Neutrophil (primary cell): ENCODE measurements at regions not wholly inside any gene's neighbourhood (a gene's known extent, or its start where the extent isn't known, plus 50 kb on each side); places are given as distances from the start of the nearest gene placed in this dataset.

ENCODE experiments used
- H3K27ac ChIP-seq: fragments of 200-600 bp; sonication (generic); 2 replicates; pipeline ENCODE4 v1.5.1; 2016; ENCODE audit warnings: mild to moderate bottlenecking, moderate library complexity
- H3K27me3 ChIP-seq: fragments of 200-600 bp; sonication (generic); 2 replicates; pipeline ENCODE4 v1.6.0; 2016; ENCODE audit warnings: mild to moderate bottlenecking
- H3K36me3 ChIP-seq: fragments of 200-600 bp; sonication (generic); 2 replicates; pipeline ENCODE4 v1.5.1; 2017
- H3K4me1 ChIP-seq, 2 experiments: fragments of 200-600 bp in 1 of 2; sonication (generic) in 1 of 2; 1 replicate in 1 of 2; 2 replicates in 1 of 2; pipeline versions ENCODE4 v1.5.1 to v1.6.1; 2013 to 2016; ENCODE audit warnings: low read depth in 1 of 2, low read length in 1 of 2, mild to moderate bottlenecking in 1 of 2, moderate library complexity in 1 of 2; ENCODE audit not compliant: control insufficient read depth in 1 of 2, insufficient read depth in 1 of 2
- H3K4me3 ChIP-seq, 2 experiments: fragments of 200-600 bp in 1 of 2; sonication (generic) in 1 of 2; 1 replicate in 1 of 2; 2 replicates in 1 of 2; pipeline ENCODE4 v1.5.1; 2013 to 2016; ENCODE audit warnings: low read depth in 1 of 2, low read length in 1 of 2, mild to moderate bottlenecking in 1 of 2, moderate library complexity in 1 of 2
- H3K9me3 ChIP-seq: fragments of 200-600 bp; sonication (generic); 2 replicates; pipeline ENCODE4 v1.5.1; 2016
- TF ChIP-seq, protein P1 (sequence below): fragments of 200-600 bp; sonication (generic); IDR thresholded peaks from 2 replicates; pipeline ENCODE4 v1.5.1; 2016; ENCODE audit warnings: antibody characterized with exemption

DNA sequence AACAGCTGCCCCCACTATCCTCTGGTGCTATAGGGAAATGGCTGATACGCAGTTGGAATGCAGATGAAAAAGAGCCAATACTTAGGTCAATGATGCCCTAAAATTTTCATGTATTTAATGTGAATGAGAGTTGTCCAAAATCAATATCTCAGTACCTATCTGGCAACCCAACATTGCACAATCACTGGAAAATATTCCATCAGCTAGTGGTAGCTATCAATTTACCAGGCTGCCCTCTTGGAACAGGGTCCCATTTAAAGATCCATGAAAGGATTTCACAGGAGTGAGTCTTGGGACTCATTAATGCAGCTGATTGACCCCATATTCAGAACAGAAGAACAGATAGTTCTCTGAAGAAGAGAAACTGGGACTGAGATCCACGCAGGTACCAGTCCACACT, 638.9 kb downstream of the SMARCA1 start:
- TF ChIP-seq, protein P1, sequence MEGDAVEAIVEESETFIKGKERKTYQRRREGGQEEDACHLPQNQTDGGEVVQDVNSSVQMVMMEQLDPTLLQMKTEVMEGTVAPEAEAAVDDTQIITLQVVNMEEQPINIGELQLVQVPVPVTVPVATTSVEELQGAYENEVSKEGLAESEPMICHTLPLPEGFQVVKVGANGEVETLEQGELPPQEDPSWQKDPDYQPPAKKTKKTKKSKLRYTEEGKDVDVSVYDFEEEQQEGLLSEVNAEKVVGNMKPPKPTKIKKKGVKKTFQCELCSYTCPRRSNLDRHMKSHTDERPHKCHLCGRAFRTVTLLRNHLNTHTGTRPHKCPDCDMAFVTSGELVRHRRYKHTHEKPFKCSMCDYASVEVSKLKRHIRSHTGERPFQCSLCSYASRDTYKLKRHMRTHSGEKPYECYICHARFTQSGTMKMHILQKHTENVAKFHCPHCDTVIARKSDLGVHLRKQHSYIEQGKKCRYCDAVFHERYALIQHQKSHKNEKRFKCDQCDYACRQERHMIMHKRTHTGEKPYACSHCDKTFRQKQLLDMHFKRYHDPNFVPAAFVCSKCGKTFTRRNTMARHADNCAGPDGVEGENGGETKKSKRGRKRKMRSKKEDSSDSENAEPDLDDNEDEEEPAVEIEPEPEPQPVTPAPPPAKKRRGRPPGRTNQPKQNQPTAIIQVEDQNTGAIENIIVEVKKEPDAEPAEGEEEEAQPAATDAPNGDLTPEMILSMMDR, result no peak
- Histone ChIP-seq H3K27me3 (no peaks in the 10 kb centered on the region), H3K9me3 (no peaks in the 10 kb centered on the region), H3K27ac (no peak overlapping the region), H3K4me1 (no peaks in the 10 kb centered on the region), H3K4me3 (no peak overlapping the region), H3K36me3 (no peaks in the 10 kb centered on the region)

DNA sequence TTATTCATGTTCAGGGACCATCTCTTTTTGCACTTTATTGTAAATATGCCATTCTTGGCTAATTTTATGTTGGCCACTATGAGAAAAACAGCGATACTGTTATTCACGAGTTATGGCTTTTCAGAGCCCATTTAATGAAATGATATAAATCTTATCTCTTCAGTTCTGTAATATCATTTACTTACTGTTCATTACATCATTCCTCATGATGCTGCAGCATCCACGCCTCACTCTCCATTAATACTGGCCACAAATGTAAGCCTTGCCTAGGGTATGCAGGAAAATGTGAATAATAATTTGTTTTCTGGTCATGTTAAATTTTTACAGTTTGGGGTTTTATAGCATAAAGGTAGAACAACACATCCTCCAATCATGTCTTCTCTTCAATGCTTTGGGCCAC, 639.6 kb downstream of the SMARCA1 start:
- Histone ChIP-seq H3K27ac (no peak overlapping the region), H3K27me3 (no peaks in the 10 kb centered on the region), H3K36me3 (no peaks in the 10 kb centered on the region), H3K9me3 (no peaks in the 10 kb centered on the region), H3K4me1 (no peaks in the 10 kb centered on the region), H3K4me3 (no peak overlapping the region)
- TF ChIP-seq, protein P1, result no peak

DNA sequence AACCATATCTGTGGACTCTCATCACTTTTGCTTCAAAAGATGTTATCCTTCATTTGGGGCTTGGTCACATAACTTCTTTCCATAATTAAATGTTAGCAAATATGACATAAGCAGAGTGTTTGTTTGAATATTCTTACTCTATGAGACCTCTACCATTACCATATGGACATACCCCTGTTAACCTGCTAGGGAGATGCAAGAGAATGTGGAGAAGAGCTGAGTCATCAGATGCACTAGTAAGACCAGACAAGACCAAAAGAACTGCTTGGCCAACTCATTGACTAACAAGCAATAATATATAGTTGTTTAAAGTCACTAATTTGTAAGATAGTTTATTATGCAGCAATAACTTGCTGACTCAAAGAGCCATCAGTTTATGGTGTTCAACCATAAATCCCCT, 652.9 kb downstream of the SMARCA1 start:
- Histone ChIP-seq H3K27me3 (no peaks in the 10 kb centered on the region), H3K9me3 (no peaks in the 10 kb centered on the region), H3K4me1 (no peaks in the 10 kb centered on the region), H3K36me3 (no peaks in the 10 kb centered on the region), H3K4me3 (no peak overlapping the region), H3K27ac (no peak overlapping the region)
- TF ChIP-seq, protein P1, result no peak

DNA sequence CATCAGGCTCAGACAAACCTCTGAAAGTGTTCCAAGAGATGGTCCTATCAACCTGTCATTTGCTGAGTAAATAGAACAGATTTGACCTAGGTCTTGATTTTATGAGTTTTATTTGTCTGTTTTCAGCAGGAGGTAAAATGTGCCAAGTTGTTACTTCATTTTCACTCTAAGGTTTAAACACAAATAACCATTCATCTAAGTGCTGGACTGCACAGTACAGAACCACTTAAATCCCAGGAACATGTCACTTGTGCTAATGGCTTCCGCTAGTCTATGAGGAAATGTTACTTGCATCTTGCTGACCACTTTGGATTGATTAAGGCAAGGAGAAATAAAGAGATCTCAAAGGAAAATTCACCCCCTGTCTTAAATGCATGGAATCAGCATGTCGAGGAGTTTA, 660.7 kb downstream of the SMARCA1 start:
- H3K4me1 ChIP-seq, result no peaks in the 10 kb centered on the region

DNA sequence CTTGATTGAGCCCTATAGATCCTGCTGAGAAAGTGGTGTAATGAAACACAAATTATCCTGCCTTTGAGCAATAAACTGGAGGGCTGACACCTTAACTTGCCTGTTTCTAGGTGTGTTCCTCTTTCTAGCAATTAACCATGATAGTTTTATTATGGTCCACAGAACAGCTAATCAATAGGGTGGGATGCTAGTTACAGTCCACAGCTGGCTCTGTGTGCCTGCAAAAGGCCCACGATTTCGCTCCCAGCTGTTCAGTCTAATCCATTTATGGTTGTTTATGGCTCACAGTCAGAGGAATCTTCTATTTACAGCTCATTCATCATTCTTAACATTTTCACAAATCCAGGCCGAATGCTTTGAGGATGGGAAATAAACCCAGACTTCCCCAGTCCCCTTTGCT, 674.9 kb downstream of the SMARCA1 start:
- Histone ChIP-seq H3K9me3 (no peaks in the 10 kb centered on the region), H3K36me3 (no peaks in the 10 kb centered on the region), H3K4me3 (no peak overlapping the region), H3K27ac (no peak overlapping the region), H3K4me1 (no peaks in the 10 kb centered on the region), H3K27me3 (no peaks in the 10 kb centered on the region)
- TF ChIP-seq, protein P1, result no peak

More for the DNA sequence above, 660.7 kb downstream of the SMARCA1 start:
- no peak overlapping the region for H3K27ac ChIP-seq
- no peaks in the 10 kb centered on the region for H3K36me3 ChIP-seq
- no peaks in the 10 kb centered on the region for H3K27me3 ChIP-seq
- H3K4me3 ChIP-seq, result no peak overlapping the region
- H3K9me3 ChIP-seq, result no peaks in the 10 kb centered on the region
- TF ChIP-seq, protein P1, result no peak

DNA sequence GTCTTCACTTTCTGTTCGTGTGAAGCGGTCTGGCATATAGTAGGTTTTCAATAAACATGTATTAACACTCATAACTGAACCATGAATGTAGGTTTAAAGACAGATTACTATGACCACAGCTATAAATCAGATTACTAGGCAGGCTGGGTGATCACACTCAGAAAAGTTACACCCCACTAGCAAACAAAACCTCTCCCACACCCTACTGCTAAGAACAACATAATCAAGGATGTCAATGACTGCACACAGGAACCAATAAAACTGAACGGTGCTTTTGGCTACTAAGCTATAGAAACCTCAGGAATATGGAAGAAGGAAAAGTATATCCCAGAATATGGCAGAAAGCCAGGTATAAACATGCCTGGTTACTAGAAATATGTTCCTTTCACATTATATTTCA, 676.9 kb downstream of the SMARCA1 start:
- no peaks in the 10 kb centered on the region for H3K4me1 ChIP-seq
- no peaks in the 10 kb centered on the region for H3K27me3 ChIP-seq
- H3K27ac ChIP-seq, result no peak overlapping the region
- TF ChIP-seq, protein P1, result no peak
- H3K9me3 ChIP-seq, result no peaks in the 10 kb centered on the region
- no peaks in the 10 kb centered on the region for H3K36me3 ChIP-seq
- H3K4me3 ChIP-seq, result no peak overlapping the region
